Putamen (tissue), 1 donor: ENCODE measurements at regions not wholly inside any gene's neighbourhood (a gene's known extent, or its start where the extent isn't known, plus 50 kb on each side); places are given as distances from the start of the nearest gene placed in this dataset.
"Not testable (repeated sequence)": the region's sequence is repeated elsewhere in the genome, so short reads cannot be mapped to it uniquely, and the experiment has no call there.

Experiments used
- DNase-seq: peaks from one replicate; pipeline ENCODE4 v3.0.0-alpha.2; 2016; ENCODE audit warnings: low spot score

DNA sequence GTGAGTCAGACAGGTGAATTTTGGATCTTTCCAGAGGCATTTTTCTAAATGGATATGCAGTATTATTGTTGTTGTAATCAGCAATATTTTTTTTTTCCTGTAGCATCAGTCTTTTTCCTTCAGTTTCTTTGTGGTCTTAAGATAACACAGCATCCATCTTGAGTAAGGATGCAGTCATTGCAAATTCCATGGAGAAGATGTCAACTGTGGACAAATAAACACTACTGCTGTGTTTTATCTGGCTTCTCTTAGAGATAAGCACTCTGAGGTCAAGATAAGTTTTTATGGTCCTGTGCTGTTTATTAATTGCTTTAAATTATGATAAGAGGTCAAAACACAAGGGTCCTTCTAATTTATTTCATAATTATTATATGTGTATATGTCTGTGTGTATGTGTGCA lies 1255.7 kb downstream of the ADGRL3 start:
- no peak for DNase-seq

DNA sequence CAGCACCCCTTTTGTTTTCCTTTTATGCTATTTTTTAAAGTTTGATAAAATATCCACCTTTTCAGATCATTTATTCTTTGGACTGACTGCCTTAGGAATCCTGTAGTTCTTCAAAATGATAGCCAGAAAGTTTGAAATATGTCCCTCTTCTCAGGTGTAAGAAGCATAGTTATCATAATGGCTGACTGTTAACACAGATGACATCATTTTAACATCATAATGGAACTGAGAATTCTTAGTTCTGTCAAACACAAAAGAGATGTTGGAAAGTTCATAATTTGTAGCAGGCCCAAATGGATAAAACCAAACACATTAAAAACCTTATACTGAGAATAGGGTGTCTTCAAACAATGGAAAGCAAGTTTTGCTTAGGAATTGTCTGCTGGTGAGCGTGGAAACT lies 1254.4 kb downstream of the ADGRL3 start:
- DNase-seq: no peak

DNA sequence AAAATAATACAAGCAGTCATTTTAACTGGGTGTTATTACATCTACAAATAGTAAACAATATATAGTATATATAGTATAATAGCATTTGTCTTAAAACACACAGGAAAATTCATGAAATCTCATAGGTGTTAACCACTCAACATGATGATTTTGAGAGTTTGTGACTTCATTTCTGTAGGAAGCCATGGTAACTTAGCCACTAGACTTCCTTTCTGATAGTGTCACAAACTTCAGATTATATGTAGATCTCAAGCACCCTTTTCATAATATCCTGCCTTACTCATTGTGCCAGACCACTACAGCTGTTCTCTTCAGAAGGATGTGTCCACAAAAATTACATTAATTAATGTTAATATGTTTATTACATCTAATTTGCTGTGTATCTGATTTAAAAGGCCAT lies 1250.6 kb downstream of the ADGRL3 start:
- DNase-seq: no peak

DNA sequence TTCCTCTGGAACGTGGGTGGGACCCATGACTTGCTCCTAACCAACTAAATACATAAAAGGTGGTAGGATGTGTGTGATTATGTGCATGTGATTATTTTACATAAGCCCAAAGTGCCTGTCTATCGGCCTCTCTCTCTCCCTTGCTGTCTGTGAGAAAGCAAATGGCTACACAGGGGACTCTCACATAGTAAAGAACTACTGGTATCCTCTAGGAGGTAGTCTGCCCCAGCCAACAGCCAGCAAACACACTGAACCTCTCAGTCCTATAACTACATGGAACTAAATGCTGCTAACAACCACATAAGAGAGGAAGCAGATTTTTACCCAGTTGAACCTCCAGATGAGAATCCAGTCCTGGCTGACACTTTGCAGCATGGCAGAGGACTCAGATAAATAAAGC lies 1249.4 kb downstream of the ADGRL3 start:
- no peak for DNase-seq

DNA sequence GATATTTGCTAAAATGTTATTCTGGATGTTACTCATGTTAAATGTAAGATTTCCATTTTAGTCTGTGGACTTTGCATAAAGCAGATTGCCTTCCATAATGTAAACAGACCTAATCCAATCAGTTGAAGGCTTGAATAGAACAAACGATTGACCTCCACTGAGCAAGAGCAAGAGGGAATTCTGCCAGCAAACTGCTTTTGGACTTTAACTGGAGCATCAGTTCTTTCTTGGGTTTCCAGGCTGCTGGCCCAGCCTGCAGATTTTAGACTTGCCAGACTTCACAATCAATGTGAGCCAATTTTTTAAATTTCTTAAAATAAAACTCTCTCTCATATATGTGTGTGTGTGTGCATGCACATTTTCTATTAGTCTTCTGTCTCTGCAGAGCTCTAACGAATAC lies 1248.8 kb downstream of the ADGRL3 start:
- no peak for DNase-seq

DNA sequence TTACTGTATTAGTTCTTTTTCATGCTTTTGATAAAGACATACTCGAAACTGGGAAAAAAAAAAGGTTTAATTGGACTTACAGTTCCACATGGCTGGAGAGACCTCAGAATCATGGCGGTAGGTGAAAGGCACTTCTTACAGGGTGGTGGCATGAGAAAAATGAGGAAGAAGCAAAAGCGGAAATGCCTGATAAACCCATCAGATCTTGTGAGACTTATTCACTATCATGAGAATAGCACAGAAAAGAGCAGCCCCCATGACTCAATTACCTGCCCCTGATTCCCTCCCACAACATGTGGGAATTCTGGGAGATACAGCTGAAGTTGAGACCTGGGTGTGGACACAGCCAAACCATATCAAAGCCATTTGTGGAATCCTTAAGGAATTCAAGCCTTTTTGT lies 1238.9 kb downstream of the ADGRL3 start:
- DNase-seq: no peak

DNA sequence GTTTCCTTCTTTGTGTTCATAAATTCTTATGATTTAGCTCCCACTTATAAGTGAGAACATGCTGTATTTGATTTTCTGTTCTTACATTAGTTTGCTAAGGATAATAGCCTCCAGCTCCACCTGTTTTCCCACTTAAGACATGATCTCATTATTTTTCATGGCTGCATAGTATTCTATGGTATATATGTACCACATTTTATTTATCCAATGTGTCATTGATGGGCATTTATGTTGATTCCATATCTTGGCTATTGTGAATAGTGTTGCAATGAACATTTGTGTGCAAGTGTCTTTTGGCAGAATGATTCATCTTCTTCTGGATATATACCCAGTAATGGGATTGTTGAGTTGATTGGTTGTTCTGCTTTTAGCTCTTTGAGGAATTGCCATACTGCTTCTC lies 1234.8 kb downstream of the ADGRL3 start:
- no peak for DNase-seq

DNA sequence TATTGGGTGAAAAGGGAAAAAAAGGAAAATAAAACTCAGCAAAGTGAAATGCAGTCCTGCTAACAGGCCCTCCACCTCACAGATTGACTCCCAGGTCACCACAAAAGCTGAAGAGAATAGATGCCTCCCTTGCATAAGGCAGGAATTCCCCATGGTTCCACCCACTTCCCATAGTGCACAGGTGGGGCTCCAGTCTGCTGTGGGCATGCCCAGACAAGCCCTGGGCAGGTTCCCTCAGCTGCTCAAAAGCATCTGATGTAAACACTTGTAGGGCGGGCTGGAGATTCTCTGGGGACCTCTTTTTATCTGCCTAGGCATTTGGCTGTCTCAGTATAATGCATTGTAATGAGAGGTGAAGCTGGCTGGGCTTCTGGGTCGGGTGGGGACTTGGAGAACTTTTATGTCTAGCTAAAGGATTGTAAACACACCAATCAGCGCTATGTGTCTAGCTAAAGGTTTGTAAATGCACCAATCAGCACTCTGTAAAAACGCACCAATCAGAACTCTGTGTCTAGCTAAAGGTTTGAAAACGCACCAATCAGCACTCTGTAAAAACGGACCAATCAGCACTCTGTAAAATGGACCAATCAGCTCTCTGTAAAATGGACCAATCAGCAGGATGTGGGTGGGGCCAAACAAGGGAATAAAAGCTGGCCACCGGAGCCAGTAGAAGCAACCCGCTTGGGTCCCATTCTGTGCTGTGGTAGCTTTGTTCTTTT lies 1231.5 kb downstream of the ADGRL3 start:
- not testable (repeated sequence) for DNase-seq

DNA sequence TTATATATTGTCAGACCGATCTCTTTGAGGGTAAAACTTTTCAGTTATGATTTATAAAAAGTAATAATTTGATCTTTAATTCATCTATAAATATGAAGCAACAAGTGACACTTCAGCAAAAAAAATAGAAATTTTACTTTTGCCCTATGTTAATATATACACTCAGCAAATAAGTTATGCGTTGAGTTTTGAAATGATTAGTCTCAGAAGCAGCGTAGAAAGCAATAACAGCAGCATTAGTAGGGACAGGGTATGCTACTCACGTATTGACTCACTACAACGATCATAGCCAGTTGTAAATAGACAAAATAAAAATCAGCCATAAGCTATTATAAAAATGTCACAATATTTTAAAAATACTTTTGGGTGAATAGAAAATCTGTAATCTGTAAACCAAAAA lies 1229.2 kb downstream of the ADGRL3 start:
- no peak for DNase-seq

DNA sequence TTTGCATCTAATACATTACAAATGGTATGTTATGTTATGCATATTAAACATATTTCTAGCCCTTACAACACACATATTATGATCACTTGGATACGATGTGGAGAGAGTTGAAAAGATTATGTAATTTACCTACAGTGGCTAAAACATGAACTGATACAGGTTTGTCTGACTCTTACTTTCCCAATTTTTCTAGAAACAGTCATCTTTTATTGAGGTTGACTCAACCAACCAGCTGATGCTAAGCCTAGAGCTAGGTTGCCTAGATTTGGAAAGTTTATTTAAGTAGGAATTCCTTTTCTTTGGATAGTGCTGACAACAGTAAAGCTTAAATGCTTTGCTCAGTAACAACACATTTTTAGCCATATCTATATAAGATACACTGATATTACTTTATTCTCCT lies 1215.1 kb downstream of the ADGRL3 start:
- no peak for DNase-seq

DNA sequence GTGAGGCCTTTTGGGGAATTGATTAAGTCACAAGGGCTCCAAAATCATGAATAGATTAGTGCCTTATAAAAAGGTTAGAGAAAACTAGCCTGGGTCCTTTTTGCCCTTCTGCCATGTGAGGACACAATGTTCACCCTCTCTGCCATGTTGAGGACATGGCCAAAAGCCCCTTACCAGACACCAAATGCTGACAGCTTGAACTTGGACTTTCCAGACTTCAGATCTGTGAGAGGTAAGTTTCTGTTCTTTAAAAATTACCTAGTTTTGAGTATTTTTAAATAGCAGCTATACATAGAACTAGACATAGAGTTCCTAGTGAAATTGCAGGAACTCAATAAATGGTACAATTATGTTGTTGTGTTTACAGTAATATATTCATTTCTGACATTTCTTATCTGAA lies 1214.4 kb downstream of the ADGRL3 start:
- DNase-seq: no peak

DNA sequence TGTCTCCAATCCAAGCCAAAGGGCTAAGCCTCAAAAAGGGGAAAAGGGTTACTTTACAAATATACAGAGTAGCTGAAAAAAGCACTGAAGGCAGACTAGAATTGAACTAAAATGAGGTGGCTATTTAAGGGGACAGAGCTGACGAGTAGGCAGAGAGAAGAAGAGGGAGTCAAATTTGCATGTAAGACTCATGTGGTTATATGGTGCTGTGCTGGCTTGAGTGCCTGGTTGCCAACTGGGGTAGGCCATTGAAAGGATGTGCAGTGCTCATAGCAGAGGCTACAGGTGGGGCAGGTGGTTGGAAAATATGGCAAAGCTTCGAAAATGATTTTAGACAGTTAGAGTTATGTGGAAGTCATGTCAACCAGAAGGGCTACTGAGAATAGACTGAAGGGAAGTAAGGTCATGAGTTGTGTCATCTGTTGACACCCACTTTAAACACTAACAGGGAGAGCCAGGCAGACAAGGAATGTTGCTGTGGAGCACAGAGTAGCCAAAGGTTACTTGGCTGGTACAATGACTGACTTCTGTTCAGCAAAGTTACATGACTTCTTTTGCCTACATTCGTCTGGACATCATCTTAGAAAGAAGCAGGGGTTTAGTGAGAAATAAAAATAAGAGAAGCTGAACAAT lies 1210.4 kb downstream of the ADGRL3 start:
- DNase-seq: no peak

DNA sequence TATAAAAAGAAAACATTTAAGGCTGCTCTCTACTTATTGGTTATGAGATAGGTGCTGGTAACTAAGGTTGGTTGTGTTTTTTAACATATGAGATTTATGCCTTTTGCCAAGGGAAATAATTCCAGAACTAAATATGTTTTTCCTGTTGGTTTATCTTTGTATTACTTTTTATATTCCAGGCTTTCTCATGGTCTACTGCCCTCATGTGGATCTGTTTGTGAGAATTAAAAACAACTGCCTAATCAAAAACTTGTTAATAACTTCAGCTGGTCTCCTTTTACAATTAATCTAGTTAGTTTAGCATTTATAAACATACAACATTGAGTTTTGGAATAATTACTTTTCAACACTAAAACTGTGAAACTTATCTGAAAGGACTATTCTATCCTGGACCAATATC lies 1208.3 kb downstream of the ADGRL3 start:
- no peak for DNase-seq

DNA sequence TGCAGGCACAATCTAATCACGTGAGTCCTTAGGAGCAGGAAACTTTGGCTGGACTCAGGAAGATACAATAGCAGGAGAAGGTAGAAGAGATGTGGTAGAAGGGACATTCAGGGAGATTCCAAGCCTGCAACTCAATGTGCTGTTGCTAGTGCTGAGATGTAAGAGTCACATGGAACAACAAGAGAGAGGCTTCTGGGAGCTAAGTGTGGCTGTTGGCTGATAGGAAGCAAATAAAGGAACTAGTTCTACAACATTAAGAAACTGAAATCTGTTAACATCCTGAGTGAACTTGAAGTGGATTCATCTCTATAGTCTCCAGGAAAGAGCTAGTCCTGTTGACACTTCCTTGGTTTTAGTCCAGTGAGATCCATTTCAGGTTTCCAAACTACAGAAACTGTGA lies 1207.4 kb downstream of the ADGRL3 start:
- peak; percentile 15 for DNase-seq

DNA sequence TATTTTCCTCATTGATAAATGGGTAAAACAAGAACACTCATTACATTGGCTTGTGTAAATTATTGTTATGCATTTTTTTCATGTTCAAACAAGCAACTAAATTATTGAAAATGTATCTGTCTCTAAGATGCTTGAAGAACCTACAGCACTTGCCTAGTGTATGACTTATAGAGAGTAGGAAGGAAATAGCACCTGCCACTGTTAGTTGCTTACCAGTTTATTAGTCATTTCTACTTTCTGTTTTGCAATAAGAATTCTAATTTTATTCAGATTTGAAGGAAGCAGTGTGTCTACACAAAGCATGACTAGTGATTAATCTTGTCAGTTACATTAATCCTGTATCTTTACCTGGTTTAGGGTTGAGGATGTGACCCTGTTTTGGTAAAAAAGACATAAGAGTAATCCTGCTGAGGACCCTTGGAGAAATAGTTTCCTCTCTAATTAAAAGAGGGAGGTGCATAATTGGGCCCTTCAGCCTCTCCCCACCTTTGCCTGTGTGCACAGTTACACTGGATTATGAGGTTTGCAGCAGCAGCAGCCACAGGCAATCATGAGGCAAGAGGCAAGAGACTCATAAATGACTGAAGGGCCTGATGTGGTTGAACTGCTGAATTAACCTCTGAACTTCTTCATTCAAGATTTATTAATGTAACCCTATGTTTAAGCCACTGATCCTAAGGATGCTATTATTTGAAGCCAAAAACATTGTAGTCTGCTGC lies 1202.1 kb downstream of the ADGRL3 start:
- DNase-seq: no peak

DNA sequence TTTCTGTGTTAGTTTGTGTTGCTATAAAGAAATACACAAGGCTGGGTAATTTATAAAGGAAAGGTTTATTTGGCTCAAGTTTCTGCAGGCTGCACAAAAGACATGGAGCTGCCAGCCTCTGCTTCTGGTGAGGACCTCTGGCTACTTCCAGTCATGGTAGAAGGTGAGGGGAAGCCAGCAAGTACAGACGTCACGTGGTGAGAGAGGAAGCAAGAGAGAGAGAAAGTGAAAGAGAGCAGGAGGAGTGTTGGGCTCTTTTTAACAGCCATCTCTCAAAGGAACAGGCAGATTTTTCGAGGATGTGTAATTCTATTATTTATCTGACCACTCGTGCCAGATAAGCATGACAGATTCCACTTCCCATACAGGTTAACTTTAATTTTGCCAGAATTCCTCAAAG lies 1199.1 kb downstream of the ADGRL3 start:
- DNase-seq: no peak

DNA sequence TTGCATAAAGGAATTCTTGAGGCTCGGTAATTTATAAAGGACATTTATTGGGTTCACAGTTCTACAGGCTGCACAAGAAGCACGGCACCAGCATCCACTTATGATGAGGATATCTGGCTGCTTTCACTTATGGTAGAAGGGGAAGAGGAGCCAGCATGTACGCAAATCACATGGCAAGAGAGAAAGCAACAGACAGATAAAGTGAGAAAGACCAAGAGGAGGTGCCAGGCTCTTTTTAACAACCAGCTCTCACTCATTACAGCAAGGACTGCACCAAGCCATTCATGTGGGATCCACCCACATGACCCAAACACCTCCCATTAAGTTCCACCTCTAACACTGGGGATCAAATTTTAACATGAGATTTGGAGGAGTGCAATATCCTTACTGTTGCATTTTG lies 1198.2 kb downstream of the ADGRL3 start:
- no peak for DNase-seq

DNA sequence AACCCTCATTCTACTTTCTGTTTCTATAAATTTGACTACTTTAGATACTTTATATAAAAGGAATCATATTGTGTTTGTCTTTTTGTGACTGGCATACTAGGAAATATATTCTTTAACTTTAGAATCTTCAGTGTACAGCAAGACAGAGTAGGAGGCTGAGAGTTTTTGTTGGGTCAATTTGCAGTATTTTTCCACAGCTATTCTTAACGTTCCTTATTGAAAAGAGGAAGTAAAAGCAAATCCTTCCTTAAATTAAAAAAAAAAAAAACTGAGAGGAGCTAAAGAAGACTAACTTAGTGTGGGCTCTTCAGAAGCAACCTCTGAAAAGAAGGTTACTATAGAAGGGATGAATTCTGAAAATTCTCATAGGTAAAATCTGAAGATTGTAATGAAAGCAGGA lies 1194.6 kb downstream of the ADGRL3 start:
- no peak for DNase-seq

DNA sequence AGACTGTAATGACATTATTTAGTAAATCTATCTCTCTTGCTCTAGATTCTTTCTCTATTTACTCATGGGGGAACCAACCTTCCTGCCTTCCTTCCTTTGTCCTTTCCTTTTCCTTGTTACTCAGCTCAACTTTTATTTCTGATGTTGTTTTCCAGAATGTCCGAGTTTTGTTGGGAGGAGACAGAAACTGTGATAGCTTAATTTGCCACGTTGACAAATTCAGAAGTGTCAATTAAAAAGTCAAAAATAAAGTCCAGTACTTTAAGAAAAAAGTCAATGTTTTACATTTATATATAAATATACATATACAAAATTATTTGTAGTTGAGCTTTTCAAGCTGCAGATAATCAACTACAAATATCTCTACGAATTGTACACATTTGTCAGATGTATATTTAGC lies 1187.7 kb downstream of the ADGRL3 start:
- no peak for DNase-seq

DNA sequence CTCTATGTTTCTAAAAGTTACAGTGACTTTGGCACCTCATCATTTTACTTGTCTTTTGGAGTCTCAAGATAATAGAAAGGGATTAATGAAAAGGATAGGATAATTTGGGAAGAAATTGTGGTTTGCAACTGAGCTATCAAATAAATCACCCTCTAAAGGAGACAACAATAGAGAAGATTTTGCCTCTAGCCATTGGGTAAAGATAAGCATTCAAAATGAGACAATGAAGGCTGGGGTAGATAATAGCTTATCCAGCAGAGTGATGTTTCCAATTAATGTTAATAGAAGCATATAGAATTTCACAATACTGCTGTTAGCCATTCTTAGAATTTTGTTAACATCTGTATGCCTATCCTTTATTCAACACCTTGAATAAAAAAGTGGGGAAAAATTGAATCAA lies 1177.6 kb downstream of the ADGRL3 start:
- DNase-seq: no peak

DNA sequence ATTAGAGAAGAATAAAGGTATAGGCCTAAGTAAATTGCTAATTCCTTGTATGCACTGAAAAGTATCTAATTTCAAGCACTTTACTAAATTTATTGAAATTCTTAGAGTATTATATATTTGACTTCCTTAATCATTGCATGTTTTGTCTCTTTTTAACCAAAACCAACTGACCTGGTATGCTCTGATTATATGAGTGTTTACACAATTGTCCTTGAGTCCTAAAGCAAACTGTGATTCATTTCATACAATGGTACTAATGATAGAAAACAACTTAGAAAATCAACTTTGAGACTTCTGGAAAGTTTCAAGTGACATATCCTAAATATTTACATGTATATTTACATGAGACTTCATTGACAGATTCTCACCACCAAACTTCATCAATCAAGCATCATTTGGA lies 1177.1 kb downstream of the ADGRL3 start:
- DNase-seq: no peak

DNA sequence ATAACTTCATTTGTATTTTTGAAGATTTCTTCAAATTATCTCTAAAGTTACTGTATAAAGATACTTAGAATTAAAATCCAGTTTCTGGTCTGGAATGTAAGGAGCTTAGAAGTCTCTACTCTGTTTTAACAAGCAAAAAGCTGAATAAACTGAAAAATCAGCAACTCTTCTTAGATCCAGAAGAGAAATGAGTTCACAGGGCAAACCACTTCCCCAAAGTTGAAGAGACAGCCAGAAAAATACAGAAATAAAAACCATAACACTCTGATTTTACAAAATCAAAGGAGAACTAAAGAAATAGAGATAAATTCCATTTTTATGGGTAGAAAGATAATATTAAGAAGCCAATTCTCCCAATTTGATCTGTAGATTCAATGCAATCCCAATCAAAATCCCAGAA lies 1166.8 kb downstream of the ADGRL3 start:
- no peak for DNase-seq

DNA sequence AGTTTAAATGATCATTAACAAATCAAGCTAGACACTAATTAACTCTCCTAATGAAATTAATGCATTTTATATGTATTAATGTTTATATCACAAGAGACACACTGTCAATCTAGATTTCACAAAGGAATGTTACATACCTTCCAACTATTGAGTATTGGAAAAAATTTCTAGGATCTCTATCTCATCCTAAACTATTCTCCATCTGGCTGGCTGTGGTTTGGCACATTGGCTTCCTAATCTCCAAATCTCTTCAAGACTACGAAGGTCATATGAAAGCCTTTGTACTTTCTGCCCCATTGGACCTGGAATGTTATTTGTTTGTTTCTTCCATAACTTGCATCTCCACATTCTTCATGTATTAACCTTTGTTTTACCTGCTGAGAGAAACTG lies 1160.0 kb downstream of the ADGRL3 start:
- DNase-seq: no peak
